ENCODE measurements at regions not wholly inside any gene's neighbourhood (a gene's known extent, or its start where the extent isn't known, plus 50 kb on each side); places are given as distances from the start of the nearest gene placed in this dataset.

DNA sequence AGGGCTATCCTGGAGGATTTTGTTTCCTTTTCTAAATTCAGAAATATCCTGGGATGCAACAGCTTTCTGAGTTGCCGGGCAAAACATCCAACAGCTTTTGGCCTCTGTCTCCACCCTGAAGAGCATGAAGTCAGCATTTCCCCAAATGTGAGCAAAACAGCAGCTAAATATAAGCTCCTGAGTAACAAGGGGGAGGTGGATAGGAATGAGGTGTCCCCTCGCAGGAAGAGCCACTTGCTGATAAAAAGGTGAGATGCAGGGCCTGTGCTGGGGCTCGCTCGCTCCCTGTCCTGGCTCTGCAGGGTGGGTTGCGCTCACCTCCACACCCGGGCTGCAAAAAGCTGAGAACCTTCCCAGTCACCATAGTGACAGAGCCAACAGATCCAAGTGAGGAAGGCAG lies 264.3 kb downstream of the ZEB1 start:
- TF ChIP-seq EZH2 (IDR thresholded peaks at IDR 0.05; ENCODE audit: low read length, unreplicated experiment) = no peak
- TF ChIP-seq, protein P1, sequence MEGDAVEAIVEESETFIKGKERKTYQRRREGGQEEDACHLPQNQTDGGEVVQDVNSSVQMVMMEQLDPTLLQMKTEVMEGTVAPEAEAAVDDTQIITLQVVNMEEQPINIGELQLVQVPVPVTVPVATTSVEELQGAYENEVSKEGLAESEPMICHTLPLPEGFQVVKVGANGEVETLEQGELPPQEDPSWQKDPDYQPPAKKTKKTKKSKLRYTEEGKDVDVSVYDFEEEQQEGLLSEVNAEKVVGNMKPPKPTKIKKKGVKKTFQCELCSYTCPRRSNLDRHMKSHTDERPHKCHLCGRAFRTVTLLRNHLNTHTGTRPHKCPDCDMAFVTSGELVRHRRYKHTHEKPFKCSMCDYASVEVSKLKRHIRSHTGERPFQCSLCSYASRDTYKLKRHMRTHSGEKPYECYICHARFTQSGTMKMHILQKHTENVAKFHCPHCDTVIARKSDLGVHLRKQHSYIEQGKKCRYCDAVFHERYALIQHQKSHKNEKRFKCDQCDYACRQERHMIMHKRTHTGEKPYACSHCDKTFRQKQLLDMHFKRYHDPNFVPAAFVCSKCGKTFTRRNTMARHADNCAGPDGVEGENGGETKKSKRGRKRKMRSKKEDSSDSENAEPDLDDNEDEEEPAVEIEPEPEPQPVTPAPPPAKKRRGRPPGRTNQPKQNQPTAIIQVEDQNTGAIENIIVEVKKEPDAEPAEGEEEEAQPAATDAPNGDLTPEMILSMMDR (conservative IDR thresholded peaks at IDR 0.05; ENCODE audit: low read depth, low read length) = no peak
- no peak for TF ChIP-seq EZH2phosphoT487 (IDR thresholded peaks at IDR 0.05; ENCODE audit: borderline replicate concordance, low read length)

Measured in PC-3 (cell line).